SK-N-SH (cell line): ENCODE measurements at regions not wholly inside any gene's neighbourhood (a gene's known extent, or its start where the extent isn't known, plus 50 kb on each side); places are given as distances from the start of the nearest gene placed in this dataset.

Experiments
- CTCF ChIA-PET: fragments of 300-600, 350-600 bp; formaldehyde crosslinking; extraction: SDS; loops from one replicate; lab custom pipeline; 2021; lab: Yijun Ruan, JAX
- POLR2A ChIA-PET: fragments of 350-600 bp; sonication (Branson Sonifier 250); formaldehyde crosslinking; extraction: SDS; loops from one replicate; lab custom pipeline; 2020; ENCODE audit warnings: antibody characterized with exemption, inconsistent platforms; lab: Yijun Ruan, JAX
- DNase-seq: peaks from one replicate; pipeline ENCODE4 v3.0.0; 2012
- H2AFZ ChIP-seq: fragments of 200-600 bp; sonication (generic); 2 replicates; pipeline ENCODE4 v1.8.1; 2016; ENCODE audit warnings: antibody characterized with exemption, mild to moderate bottlenecking, low read depth
- H3F3A ChIP-seq: fragments of 200-600 bp; sonication (generic); replicated peaks from 2 replicates; pipeline ENCODE3; 2016; ENCODE audit warnings: antibody characterized with exemption, mild to moderate bottlenecking; ENCODE audit not compliant: insufficient read depth
- H3K27ac ChIP-seq, 2 experiments: fragments of 200-500 bp in 1 of 2; fragments of 200-600 bp in 1 of 2; sonication (Bioruptor generic) in 1 of 2; sonication (generic), shearing (Covaris generic) in 1 of 2; 2 replicates each; pipeline versions ENCODE4 v1.5.1 to v1.6.1; 2014 to 2016; ENCODE audit warnings: low read depth in 2 of 2, inconsistent platforms in 1 of 2, low read length in 1 of 2, mild to moderate bottlenecking in 1 of 2, mixed read lengths in 1 of 2
- H3K27me3 ChIP-seq: fragments of 200-600 bp; sonication (generic), shearing (Covaris generic); 2 replicates; pipeline ENCODE4 v1.6.1; 2016; ENCODE audit warnings: mixed run types; ENCODE audit not compliant: insufficient read depth
- H3K36me3 ChIP-seq, 2 experiments: fragments of 200-500 bp in 1 of 2; fragments of 200-600 bp in 1 of 2; sonication (Bioruptor generic) in 1 of 2; sonication (generic) in 1 of 2; replicated peaks in 1 of 2; 2 replicates each; pipeline versions ENCODE3 to v1.5.1; 2014 to 2016; ENCODE audit warnings: low read length in 1 of 2, mild to moderate bottlenecking in 1 of 2; ENCODE audit not compliant: insufficient read depth in 2 of 2, control insufficient read depth in 1 of 2
- H3K4me1 ChIP-seq, 2 experiments: fragments of 200-500 bp in 1 of 2; fragments of 200-600 bp in 1 of 2; sonication (Bioruptor generic) in 1 of 2; sonication (generic), shearing (Covaris generic) in 1 of 2; 2 replicates each; pipeline versions ENCODE4 v1.5.1 to v1.6.1; 2014 to 2016; ENCODE audit warnings: low read depth in 1 of 2, low read length in 1 of 2, mixed run types in 1 of 2; ENCODE audit not compliant: insufficient read depth in 2 of 2, control insufficient read depth in 1 of 2
- H3K4me2 ChIP-seq: fragments of 200-600 bp; sonication (generic), shearing (Covaris generic); 2 replicates; pipeline ENCODE4 v1.6.1; 2017; ENCODE audit warnings: mixed run types
- H3K4me3 ChIP-seq, 2 experiments: fragments of 200-500 bp in 1 of 2; fragments of 200-600 bp in 1 of 2; sonication (Bioruptor generic) in 1 of 2; sonication (generic), shearing (Covaris generic) in 1 of 2; 2 replicates each; pipeline versions ENCODE4 v1.5.1 to v1.8.1; 2014 to 2016; ENCODE audit warnings: low read depth in 2 of 2, inconsistent platforms in 1 of 2, low read length in 1 of 2, mild to moderate bottlenecking in 1 of 2, mixed read lengths in 1 of 2, moderate library complexity in 1 of 2
- H3K79me2 ChIP-seq: fragments of 200-600 bp; sonication (generic); 2 replicates; pipeline ENCODE4 v1.8.1; 2017; ENCODE audit warnings: mild to moderate bottlenecking; ENCODE audit not compliant: insufficient read depth
- H3K9ac ChIP-seq: fragments of 200-600 bp; sonication (generic); 2 replicates; pipeline ENCODE4 v1.6.1; 2017; ENCODE audit warnings: mixed run types
- H3K9me2 ChIP-seq: fragments of 200-600 bp; sonication (generic); 2 replicates; pipeline ENCODE4 v1.6.1; 2017; ENCODE audit warnings: mixed run types
- H3K9me3 ChIP-seq: fragments of 200-600 bp; sonication (generic); 2 replicates; pipeline ENCODE4 v1.6.1; 2017; ENCODE audit warnings: mixed run types, mild to moderate bottlenecking, moderate library complexity
- H4K20me1 ChIP-seq: fragments of 200-600 bp; sonication (generic); 2 replicates; pipeline ENCODE4 v1.6.1; 2017; ENCODE audit warnings: mild to moderate bottlenecking, mixed run types; ENCODE audit not compliant: insufficient read depth
- ELF1 ChIP-seq: IDR thresholded peaks from 2 replicates; pipeline ENCODE4 v1.4.0; 2012
- EP300 ChIP-seq, 2 experiments: IDR thresholded peaks; 2 replicates each; pipeline versions ENCODE4 v1.4.0 to v1.6.1; 2012; ENCODE audit warnings: borderline replicate concordance in 1 of 2, low read depth in 1 of 2, low read length in 1 of 2
- EZH2phosphoT487 ChIP-seq: fragments of 200-600 bp; sonication (generic); IDR thresholded peaks from 2 replicates; pipeline ENCODE4 v1.6.1; 2017; ENCODE audit warnings: low read depth, mixed run types, mild to moderate bottlenecking, antibody characterized with exemption, moderate library complexity, borderline replicate concordance
- FOSL2 ChIP-seq: IDR thresholded peaks from 2 replicates; pipeline ENCODE4 v1.4.0; 2012; ENCODE audit warnings: low read depth, mild to moderate bottlenecking, moderate library complexity, borderline replicate concordance
- JUND ChIP-seq: IDR thresholded peaks from 2 replicates; pipeline ENCODE4 v1.4.0; 2012
- NFIC ChIP-seq: IDR thresholded peaks from 2 replicates; pipeline ENCODE4 v1.4.0; 2012; ENCODE audit warnings: borderline replicate concordance
- POLR2AphosphoS5 ChIP-seq: IDR thresholded peaks from 2 replicates; pipeline ENCODE4 v1.6.1; 2012; ENCODE audit warnings: low read depth, low read length
- RAD21 ChIP-seq: IDR thresholded peaks from 2 replicates; pipeline ENCODE4 v1.6.1; 2012; ENCODE audit warnings: mild to moderate bottlenecking, low read length
- RFX5 ChIP-seq: IDR thresholded peaks from 2 replicates; pipeline ENCODE4 v1.6.1; 2012; ENCODE audit warnings: mild to moderate bottlenecking, improper control_type of control experiment, low read length
- SIN3A ChIP-seq: IDR thresholded peaks from 2 replicates; pipeline ENCODE4 v1.6.1; 2012; ENCODE audit warnings: low read depth, mild to moderate bottlenecking, low read length, moderate library complexity, borderline replicate concordance
- TCF12 ChIP-seq: IDR thresholded peaks from 2 replicates; pipeline ENCODE4 v1.4.0; 2012
- TEAD4 ChIP-seq: IDR thresholded peaks from 2 replicates; pipeline ENCODE4 v1.4.0; 2012; ENCODE audit warnings: mild to moderate bottlenecking, borderline replicate concordance; ENCODE audit not compliant: insufficient read depth
- YY1 ChIP-seq: IDR thresholded peaks from 2 replicates; pipeline ENCODE4 v1.4.0; 2012; ENCODE audit warnings: low read depth, mild to moderate bottlenecking
- WGBS: methylation state at CpG from one replicate; pipeline ENCODE4 v1.1.6; 2017; ENCODE audit warnings: low lambda C conversion rate; 5-methylcytosine and 5-hydroxymethylcytosine counted together
- TF ChIP-seq, protein P1 (sequence below): IDR thresholded peaks from 2 replicates; pipeline ENCODE4 v1.4.0; 2012; ENCODE audit warnings: low read depth, borderline replicate concordance
- TF ChIP-seq, protein P2 (sequence below): fragments of 150-350 bp; IDR thresholded peaks from 2 replicates; pipeline ENCODE4 v1.6.1; 2017; ENCODE audit warnings: antibody characterized with exemption, low read length, low read depth, borderline replicate concordance
- TF ChIP-seq, protein P3 (sequence below): IDR thresholded peaks from 2 replicates; pipeline ENCODE4; 2012
- TF ChIP-seq, protein P4 (sequence below): fragments of 200-600 bp; sonication (generic); IDR thresholded peaks from 2 replicates; pipeline ENCODE4 v1.6.1; 2017; ENCODE audit warnings: antibody characterized with exemption, mild to moderate bottlenecking, moderate library complexity
- TF ChIP-seq, protein P5 (sequence below): IDR thresholded peaks from 2 replicates; pipeline ENCODE4 v1.4.0; 2012; ENCODE audit warnings: low read depth

DNA sequence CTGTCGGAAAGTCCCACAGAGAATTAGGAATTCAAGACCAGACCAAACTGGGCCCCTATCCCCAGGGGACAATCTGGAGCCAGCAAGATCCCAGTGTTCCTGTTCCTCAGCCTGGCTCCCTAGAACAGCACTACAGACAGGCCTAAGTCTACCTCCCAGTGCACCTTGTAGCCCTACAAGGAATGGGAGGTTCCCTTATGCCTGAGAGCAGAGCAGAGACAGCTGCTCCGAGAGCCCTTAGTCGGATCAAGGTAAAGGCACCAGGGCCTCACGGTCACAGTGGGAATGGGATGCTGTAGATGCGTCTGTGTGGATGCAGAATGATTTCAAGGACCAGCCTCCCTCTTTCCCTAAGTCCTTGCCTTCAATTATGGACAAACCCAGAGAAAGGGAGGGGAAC lies 204.5 kb upstream of the STXBP5 start (continued):
- TF ChIP-seq EP300 (IDR thresholded peaks at IDR 0.05; ENCODE audit: borderline replicate concordance in 1 of 2, low read depth in 1 of 2, low read length in 1 of 2) (no peak), RAD21 (no peak), RFX5 (no peak), ELF1 (no peak), SIN3A (no peak), POLR2AphosphoS5 (no peak), JUND (no peak)
- TF ChIP-seq, protein P1, sequence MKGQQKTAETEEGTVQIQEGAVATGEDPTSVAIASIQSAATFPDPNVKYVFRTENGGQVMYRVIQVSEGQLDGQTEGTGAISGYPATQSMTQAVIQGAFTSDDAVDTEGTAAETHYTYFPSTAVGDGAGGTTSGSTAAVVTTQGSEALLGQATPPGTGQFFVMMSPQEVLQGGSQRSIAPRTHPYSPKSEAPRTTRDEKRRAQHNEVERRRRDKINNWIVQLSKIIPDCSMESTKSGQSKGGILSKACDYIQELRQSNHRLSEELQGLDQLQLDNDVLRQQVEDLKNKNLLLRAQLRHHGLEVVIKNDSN = no peak

DNA sequence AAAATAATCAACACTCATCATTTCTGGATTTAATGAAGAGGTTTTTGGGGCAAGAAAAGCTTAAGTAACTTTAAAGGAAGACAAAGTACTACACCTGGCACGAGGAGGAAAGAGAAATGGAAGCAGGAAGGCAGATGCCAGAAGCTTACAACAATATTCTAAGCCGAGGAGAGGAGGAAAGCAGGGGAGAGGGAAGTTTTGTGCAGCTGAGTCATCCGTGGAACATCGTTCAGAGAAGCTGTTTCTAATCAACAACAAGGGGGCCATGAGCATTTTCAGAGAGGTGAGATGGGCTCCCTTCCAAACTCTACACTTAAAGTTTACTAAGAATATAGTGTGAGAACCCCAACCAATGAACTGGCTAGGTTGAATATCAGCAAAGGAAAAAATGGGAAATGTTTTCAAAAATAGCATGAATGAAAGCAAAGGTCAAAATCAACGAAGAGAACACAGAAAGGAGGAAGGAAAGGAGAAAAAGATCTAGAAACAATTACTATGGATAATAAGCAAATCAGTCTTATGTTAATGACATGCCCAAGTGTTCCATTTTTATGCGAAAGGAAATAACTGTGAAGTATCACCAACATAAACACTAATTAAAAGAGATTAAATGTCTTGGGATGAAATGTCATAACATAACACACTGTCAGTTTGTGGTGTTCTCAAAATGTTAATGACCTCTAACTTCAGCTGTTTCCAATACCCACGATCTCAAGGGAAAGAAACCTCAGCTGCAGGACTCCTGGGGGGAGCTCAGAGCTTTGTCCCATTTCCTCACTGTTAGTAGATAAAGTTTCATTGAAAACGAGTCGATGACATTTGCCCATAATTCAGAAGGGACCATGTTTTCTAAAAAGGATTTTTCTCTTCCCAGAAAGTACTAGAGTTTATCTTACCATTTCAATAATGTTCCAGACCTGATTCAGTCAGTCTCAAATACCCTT lies 203.4 kb upstream of the STXBP5 start:
- CTCF ChIA-PET = interaction anchor here (0.7 to 1.2 kb wide), 2 partner anchors 15 to 40 kb away, joined by 3 to 4 read pairs; no protein-coding TSS in a partner anchor
- no peaks in the 10 kb centered on the region for H3K9me3 ChIP-seq
- no peak overlapping the region for H3K9ac ChIP-seq
- POLR2A ChIA-PET = no interaction called here
- no peak overlapping the region for H2AFZ ChIP-seq
- H4K20me1 ChIP-seq = no peaks in the 10 kb centered on the region
- TF ChIP-seq POLR2AphosphoS5 (no peak), EZH2phosphoT487 (no peak), EP300 (IDR thresholded peaks at IDR 0.05; ENCODE audit: borderline replicate concordance in 1 of 2, low read depth in 1 of 2, low read length in 1 of 2) (peak in 1 of 2 experiments; percentile 60; a peak in 1 of 4 replicates), TEAD4 (0 out of 2 replicates have a peak, but pooled peaks have one; percentile 17), JUND (peak; percentile 77), FOSL2 (peak; percentile 80), YY1 (0 out of 2 replicates have a peak, but pooled peaks have one; percentile 18), TCF12 (peak; percentile 93), NFIC (peak; percentile 82)
- TF ChIP-seq, protein P2, sequence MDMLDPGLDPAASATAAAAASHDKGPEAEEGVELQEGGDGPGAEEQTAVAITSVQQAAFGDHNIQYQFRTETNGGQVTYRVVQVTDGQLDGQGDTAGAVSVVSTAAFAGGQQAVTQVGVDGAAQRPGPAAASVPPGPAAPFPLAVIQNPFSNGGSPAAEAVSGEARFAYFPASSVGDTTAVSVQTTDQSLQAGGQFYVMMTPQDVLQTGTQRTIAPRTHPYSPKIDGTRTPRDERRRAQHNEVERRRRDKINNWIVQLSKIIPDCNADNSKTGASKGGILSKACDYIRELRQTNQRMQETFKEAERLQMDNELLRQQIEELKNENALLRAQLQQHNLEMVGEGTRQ = no peak
- TF ChIP-seq, protein P3, sequence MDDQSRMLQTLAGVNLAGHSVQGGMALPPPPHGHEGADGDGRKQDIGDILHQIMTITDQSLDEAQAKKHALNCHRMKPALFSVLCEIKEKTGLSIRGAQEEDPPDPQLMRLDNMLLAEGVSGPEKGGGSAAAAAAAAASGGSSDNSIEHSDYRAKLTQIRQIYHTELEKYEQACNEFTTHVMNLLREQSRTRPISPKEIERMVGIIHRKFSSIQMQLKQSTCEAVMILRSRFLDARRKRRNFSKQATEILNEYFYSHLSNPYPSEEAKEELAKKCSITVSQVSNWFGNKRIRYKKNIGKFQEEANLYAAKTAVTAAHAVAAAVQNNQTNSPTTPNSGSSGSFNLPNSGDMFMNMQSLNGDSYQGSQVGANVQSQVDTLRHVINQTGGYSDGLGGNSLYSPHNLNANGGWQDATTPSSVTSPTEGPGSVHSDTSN = peak; percentile 39
- TF ChIP-seq, protein P4, sequence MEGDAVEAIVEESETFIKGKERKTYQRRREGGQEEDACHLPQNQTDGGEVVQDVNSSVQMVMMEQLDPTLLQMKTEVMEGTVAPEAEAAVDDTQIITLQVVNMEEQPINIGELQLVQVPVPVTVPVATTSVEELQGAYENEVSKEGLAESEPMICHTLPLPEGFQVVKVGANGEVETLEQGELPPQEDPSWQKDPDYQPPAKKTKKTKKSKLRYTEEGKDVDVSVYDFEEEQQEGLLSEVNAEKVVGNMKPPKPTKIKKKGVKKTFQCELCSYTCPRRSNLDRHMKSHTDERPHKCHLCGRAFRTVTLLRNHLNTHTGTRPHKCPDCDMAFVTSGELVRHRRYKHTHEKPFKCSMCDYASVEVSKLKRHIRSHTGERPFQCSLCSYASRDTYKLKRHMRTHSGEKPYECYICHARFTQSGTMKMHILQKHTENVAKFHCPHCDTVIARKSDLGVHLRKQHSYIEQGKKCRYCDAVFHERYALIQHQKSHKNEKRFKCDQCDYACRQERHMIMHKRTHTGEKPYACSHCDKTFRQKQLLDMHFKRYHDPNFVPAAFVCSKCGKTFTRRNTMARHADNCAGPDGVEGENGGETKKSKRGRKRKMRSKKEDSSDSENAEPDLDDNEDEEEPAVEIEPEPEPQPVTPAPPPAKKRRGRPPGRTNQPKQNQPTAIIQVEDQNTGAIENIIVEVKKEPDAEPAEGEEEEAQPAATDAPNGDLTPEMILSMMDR = no peak
- TF ChIP-seq, protein P5, sequence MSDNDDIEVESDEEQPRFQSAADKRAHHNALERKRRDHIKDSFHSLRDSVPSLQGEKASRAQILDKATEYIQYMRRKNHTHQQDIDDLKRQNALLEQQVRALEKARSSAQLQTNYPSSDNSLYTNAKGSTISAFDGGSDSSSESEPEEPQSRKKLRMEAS = 0 out of 2 replicates have a peak, but pooled peaks have one; percentile 40
- TF ChIP-seq, protein P1 = no peak
- TF ChIP-seq, all 33 proteins: peak for 9
- peak overlapping the region; percentile 59 to 62; a peak in 2 of 4 replicates for H3K27ac ChIP-seq
- peaks cover 3 to 7% of the 10 kb centered on the region in 2 experiments; a peak in 2 of 4 replicates for H3K4me1 ChIP-seq
- peak overlapping the region; percentile 20; the same call in 1 of the 2 replicates for H3K4me2 ChIP-seq
- H3K79me2 ChIP-seq = no peaks in the 10 kb centered on the region
- H3K36me3 ChIP-seq = no peaks in the 10 kb centered on the region
- H3K4me3 ChIP-seq = no peak overlapping the region
- no peak for DNase-seq
- H3K9me2 ChIP-seq = no peaks in the 10 kb centered on the region
- H3F3A ChIP-seq = no peaks in the 10 kb centered on the region
- H3K27me3 ChIP-seq = no peaks in the 10 kb centered on the region
- WGBS = 33% methylated on average over 9 of the region's 9 CpGs
